H1 (cell line): ENCODE measurements at regions not wholly inside any gene's neighbourhood (a gene's known extent, or its start where the extent isn't known, plus 50 kb on each side); places are given as distances from the start of the nearest gene placed in this dataset.

Source experiments
- CTCF ChIA-PET: fragments of 300-600 bp; sonication (Branson Sonifier 250); formaldehyde crosslinking; loops from one replicate; lab custom pipeline; 2021; ENCODE audit not compliant: partially characterized antibody; lab: Charles Lee
- POLR2A ChIA-PET: fragments of 300-600 bp; sonication (Branson Sonifier 250); formaldehyde crosslinking; loops from one replicate; lab custom pipeline; 2021; ENCODE audit warnings: inconsistent platforms; ENCODE audit not compliant: partially characterized antibody; lab: Charles Lee
- DNase-seq, 2 experiments: peaks; one replicate each; pipeline versions ENCODE4 v3.0.0 to v3.0.0-alpha.2; 2010 to 2022; ENCODE audit warnings: low spot score in 2 of 2, low read depth in 1 of 2, mixed read lengths in 1 of 2
- FAIRE-seq: peaks from 2 replicates; lab custom pipeline; 2011; peaks lifted over from hg19 to GRCh38; lab: Jason Lieb, UNC
- H2AFZ ChIP-seq: 2 replicates; pipeline ENCODE4 v1.8.1; 2012; ENCODE audit warnings: low read length, inconsistent platforms
- H2AK5ac ChIP-seq: 2 replicates; pipeline ENCODE4 v1.6.1; 2013; ENCODE audit warnings: low read depth, low read length
- H2BK120ac ChIP-seq: replicated peaks from 2 replicates; pipeline ENCODE3; 2013; ENCODE audit warnings: low read depth, low read length, inconsistent platforms
- H2BK12ac ChIP-seq: 2 replicates; pipeline ENCODE4 v1.6.1; 2013; ENCODE audit warnings: low read depth, low read length
- H2BK15ac ChIP-seq: 2 replicates; pipeline ENCODE4 v1.6.1; 2013; ENCODE audit warnings: low read length
- H2BK20ac ChIP-seq: 2 replicates; pipeline ENCODE4 v1.6.1; 2013; ENCODE audit warnings: low read length
- H2BK5ac ChIP-seq: 2 replicates; pipeline ENCODE4 v1.6.1; 2013; ENCODE audit warnings: low read depth, low read length
- H3K14ac ChIP-seq: 2 replicates; pipeline ENCODE4 v1.6.1; 2013; ENCODE audit warnings: inconsistent platforms; ENCODE audit not compliant: insufficient read length
- H3K18ac ChIP-seq: 2 replicates; pipeline ENCODE4 v1.6.1; 2013; ENCODE audit warnings: low read length; ENCODE audit errors: extremely low read depth
- H3K23ac ChIP-seq: 2 replicates; pipeline ENCODE4 v1.6.1; 2013; ENCODE audit warnings: inconsistent platforms; ENCODE audit not compliant: insufficient read length
- H3K23me2 ChIP-seq: 2 replicates; pipeline ENCODE4 v1.6.1; 2013; ENCODE audit warnings: low read depth, low read length
- H3K27ac ChIP-seq: 2 replicates; pipeline ENCODE4 v1.6.1; 2011; ENCODE audit warnings: low read depth, low read length, inconsistent platforms
- H3K27me3 ChIP-seq, 4 experiments: replicated peaks in 1 of 4; 1 replicate in 1 of 4; 2 replicates in 3 of 4; pipeline versions ENCODE4 v1.6.1 to v1.8.1; 2011 to 2013; ENCODE audit warnings: low read length in 3 of 4, mild to moderate bottlenecking in 3 of 4, inconsistent platforms in 2 of 4, mixed read lengths in 2 of 4, moderate library complexity in 1 of 4; ENCODE audit not compliant: control insufficient read depth in 3 of 4, insufficient read depth in 3 of 4; ENCODE audit errors: extremely low read depth in 1 of 4
- H3K36me3 ChIP-seq, 4 experiments: 2 replicates each; pipeline versions ENCODE4 v1.6.1 to v1.8.1; 2011 to 2013; ENCODE audit warnings: mild to moderate bottlenecking in 4 of 4, low read length in 3 of 4, moderate library complexity in 2 of 4, control low read depth in 1 of 4, inconsistent platforms in 1 of 4; ENCODE audit not compliant: insufficient read depth in 4 of 4, control insufficient read depth in 2 of 4
- H3K4ac ChIP-seq: replicated peaks from 2 replicates; pipeline ENCODE3; 2013; ENCODE audit warnings: low read length, low read depth, mixed read lengths, inconsistent platforms; ENCODE audit not compliant: insufficient read length
- H3K4me1 ChIP-seq, 4 experiments: replicated peaks in 1 of 4; 1 replicate in 1 of 4; 2 replicates in 3 of 4; pipeline versions ENCODE4 v1.6.1 to v1.8.1; 2011 to 2013; ENCODE audit warnings: low read length in 3 of 4, inconsistent platforms in 2 of 4, mixed read lengths in 1 of 4; ENCODE audit not compliant: insufficient read depth in 4 of 4, control insufficient read depth in 3 of 4
- H3K4me2 ChIP-seq, 2 experiments: 2 replicates each; pipeline versions ENCODE4 v1.6.1 to v1.8.1; 2011 to 2013; ENCODE audit warnings: low read depth in 2 of 2, low read length in 2 of 2, control low read depth in 1 of 2, inconsistent platforms in 1 of 2, mild to moderate bottlenecking in 1 of 2; ENCODE audit not compliant: insufficient read depth in 1 of 2
- H3K4me3 ChIP-seq, 4 experiments: fragments of 200-600, 300-600 bp in 1 of 4; sonication (generic), shearing (Covaris generic), sonication (Bioruptor Twin) in 1 of 4; 2 replicates each; pipeline versions ENCODE4 v1.5.1 to v1.8.1; 2011 to 2016; ENCODE audit warnings: low read length in 4 of 4, low read depth in 3 of 4, control low read depth in 2 of 4, inconsistent platforms in 2 of 4, mild to moderate bottlenecking in 2 of 4, mixed read lengths in 1 of 4, moderate library complexity in 1 of 4; ENCODE audit not compliant: insufficient read depth in 2 of 4; ENCODE audit errors: extremely low read depth in 1 of 4
- H3K56ac ChIP-seq: replicated peaks from 2 replicates; pipeline ENCODE3; 2013; ENCODE audit warnings: low read depth, mild to moderate bottlenecking, mixed read lengths, low read length, inconsistent platforms; ENCODE audit not compliant: insufficient read length
- H3K79me1 ChIP-seq: 2 replicates; pipeline ENCODE4 v1.6.1; 2013; ENCODE audit warnings: low read depth, low read length, control low read depth
- H3K79me2 ChIP-seq, 2 experiments: 2 replicates each; pipeline versions ENCODE4 v1.6.1 to v1.8.1; 2012 to 2013; ENCODE audit warnings: low read length in 2 of 2, mild to moderate bottlenecking in 2 of 2, inconsistent platforms in 1 of 2; ENCODE audit not compliant: insufficient read depth in 2 of 2, control insufficient read depth in 1 of 2
- H3K9ac ChIP-seq, 4 experiments: replicated peaks in 1 of 4; 1 replicate in 1 of 4; 2 replicates in 3 of 4; pipeline versions ENCODE4 v1.6.1 to v1.8.1; 2011 to 2013; ENCODE audit warnings: low read depth in 3 of 4, low read length in 3 of 4, control low read depth in 2 of 4, mild to moderate bottlenecking in 2 of 4, moderate library complexity in 2 of 4, inconsistent platforms in 1 of 4; ENCODE audit errors: extremely low read depth in 1 of 4
- H3K9me3 ChIP-seq, 2 experiments: 2 replicates each; pipeline versions ENCODE4 v1.6.1 to v1.8.1; 2012 to 2013; ENCODE audit warnings: mild to moderate bottlenecking in 2 of 2, moderate library complexity in 2 of 2, control low read depth in 1 of 2, inconsistent platforms in 1 of 2, low read depth in 1 of 2, low read length in 1 of 2, mixed read lengths in 1 of 2; ENCODE audit not compliant: insufficient read depth in 2 of 2
- H4K20me1 ChIP-seq, 2 experiments: replicated peaks in 1 of 2; 2 replicates each; pipeline versions ENCODE3 to v1.8.1; 2011 to 2013; ENCODE audit warnings: inconsistent platforms in 2 of 2, low read length in 2 of 2, mild to moderate bottlenecking in 1 of 2; ENCODE audit not compliant: insufficient read depth in 2 of 2, control insufficient read depth in 1 of 2
- H4K5ac ChIP-seq: 2 replicates; pipeline ENCODE4 v1.6.1; 2013; ENCODE audit warnings: low read length, low read depth, mixed read lengths, inconsistent platforms; ENCODE audit not compliant: insufficient read length
- H4K8ac ChIP-seq: 2 replicates; pipeline ENCODE4 v1.8.0; 2013; ENCODE audit warnings: mild to moderate bottlenecking, moderate library complexity, low read length, inconsistent platforms; ENCODE audit not compliant: insufficient read depth; ENCODE audit errors: extremely low read depth
- H4K91ac ChIP-seq: replicated peaks from 2 replicates; pipeline ENCODE3; 2013; ENCODE audit warnings: low read length, mixed read lengths, inconsistent platforms; ENCODE audit not compliant: insufficient read length
- CTCF ChIP-seq, 3 experiments: IDR thresholded peaks; 1 replicate in 2 of 3; 2 replicates in 1 of 3; pipeline versions ENCODE4 v1.5.1 to v1.6.1; 2011; ENCODE audit warnings: low read length in 3 of 3, mild to moderate bottlenecking in 3 of 3, inconsistent platforms in 2 of 3, low read depth in 1 of 3, moderate library complexity in 1 of 3; ENCODE audit not compliant: insufficient read depth in 1 of 3; ENCODE audit errors: control extremely low read depth in 1 of 3
- HDAC6 ChIP-seq: IDR thresholded peaks from one replicate; pipeline ENCODE4 v1.7.1; 2012; ENCODE audit warnings: low read depth, mild to moderate bottlenecking, inconsistent platforms, low read length, moderate library complexity
- JUN ChIP-seq: IDR thresholded peaks from 2 replicates; pipeline ENCODE4 v1.6.1; 2011; ENCODE audit warnings: low read depth, mild to moderate bottlenecking, improper control_type of control experiment, low read length
- POLR2A ChIP-seq, 2 experiments: IDR thresholded peaks; 1 replicate in 1 of 2; 2 replicates in 1 of 2; pipeline ENCODE4 v1.6.1; 2011; ENCODE audit warnings: low read depth in 2 of 2, low read length in 2 of 2, mild to moderate bottlenecking in 2 of 2; ENCODE audit errors: control extremely low read depth in 1 of 2
- POLR2AphosphoS5 ChIP-seq: IDR thresholded peaks from 2 replicates; pipeline ENCODE4 v1.6.1; 2011; ENCODE audit warnings: low read depth, low read length
- RAD21 ChIP-seq, 2 experiments: IDR thresholded peaks in 1 of 2; conservative IDR thresholded peaks in 1 of 2; 2 replicates each; pipeline ENCODE4 v1.6.1; 2011; ENCODE audit warnings: low read depth in 2 of 2, low read length in 2 of 2, improper control_type of control experiment in 1 of 2, inconsistent platforms in 1 of 2, mild to moderate bottlenecking in 1 of 2, moderate library complexity in 1 of 2
- RNF2 ChIP-seq: fragments of 200-900, 300-1000 bp; sonication (generic); IDR thresholded peaks from 2 replicates; pipeline ENCODE4 v1.7.1; 2016; ENCODE audit warnings: borderline replicate concordance, low read depth, mild to moderate bottlenecking, antibody characterized with exemption, low read length; ENCODE audit not compliant: poor library complexity, severe bottlenecking; ENCODE audit errors: missing control alignments
- SP4 ChIP-seq: IDR thresholded peaks from 2 replicates; pipeline ENCODE4 v1.6.1; 2012; ENCODE audit warnings: low read length, inconsistent platforms
- TAF1 ChIP-seq: IDR thresholded peaks from 2 replicates; pipeline ENCODE4 v1.6.1; 2011; ENCODE audit warnings: mild to moderate bottlenecking, low read depth, low read length
- USF2 ChIP-seq: IDR thresholded peaks from 2 replicates; pipeline ENCODE4 v1.6.1; 2011; ENCODE audit warnings: low read length, improper control_type of control experiment
- YY1 ChIP-seq: IDR thresholded peaks from 2 replicates; pipeline ENCODE4 v1.6.1; 2011; ENCODE audit warnings: low read depth, mild to moderate bottlenecking, low read length
- WGBS, 2 experiments: shearing (Covaris generic) in 1 of 2; methylation state at CpG; one replicate each; pipeline versions ENCODE4 v1.1.6 to v1.1.7; 2013 to 2015; ENCODE audit warnings: low lambda C conversion rate in 2 of 2, mixed read lengths in 2 of 2, inconsistent platforms in 1 of 2, low coverage in 1 of 2, missing lambda C conversion rate in 1 of 2; ENCODE audit not compliant: insufficient replicate concordance in 2 of 2, insufficient coverage in 1 of 2, insufficient read length in 1 of 2; ENCODE audit errors: extremely low coverage in 1 of 2, missing lambda C conversion rate in 1 of 2; 5-methylcytosine and 5-hydroxymethylcytosine counted together

GRCh38 chr6:112470376-112470775, 123.2 kb downstream of the RFPL4B start:
- ChIA-PET POLR2A (no interaction called here), CTCF (no interaction called here)
- H3K23ac ChIP-seq: no peak overlapping the region
- no peak for TF ChIP-seq JUN
- no peak for TF ChIP-seq HDAC6
- TF ChIP-seq TAF1: no peak
- TF ChIP-seq CTCF (IDR thresholded peaks at IDR 0.05; ENCODE audit: control extremely low read depth in 1 of 3, insufficient read depth in 1 of 3, low read depth in 1 of 3, low read length in 3 of 3): no peak
- no peak for TF ChIP-seq RNF2
- TF ChIP-seq SP4: no peak
- TF ChIP-seq RAD21 (IDR thresholded peaks at IDR 0.05 in 1 of 2, conservative IDR thresholded peaks at IDR 0.05 in 1 of 2; ENCODE audit: low read depth in 2 of 2, low read length in 2 of 2): no peak
- no peak for TF ChIP-seq YY1
- no peak for TF ChIP-seq POLR2AphosphoS5
- TF ChIP-seq USF2: no peak
- no peak for TF ChIP-seq POLR2A (IDR thresholded peaks at IDR 0.05; ENCODE audit: control extremely low read depth in 1 of 2, low read depth in 2 of 2, low read length in 2 of 2)

More at GRCh38 chr6:112470376-112470775, 123.2 kb downstream of the RFPL4B start:
- Histone ChIP-seq H2BK12ac (no peak overlapping the region), H3K9ac (no peak overlapping the region), H4K20me1 (no peaks in the 10 kb centered on the region), H2AFZ (no peak overlapping the region), H2BK120ac (no peak overlapping the region), H3K4me3 (no peak overlapping the region), H3K18ac (no peak overlapping the region), H2AK5ac (no peak overlapping the region), H3K14ac (no peak overlapping the region), H3K4me2 (no peak overlapping the region), H4K91ac (no peak overlapping the region), H3K4me1 (no peaks in the 10 kb centered on the region), H2BK15ac (no peak overlapping the region), H2BK20ac (no peak overlapping the region), H3K4ac (no peak overlapping the region), H3K79me2 (no peaks in the 10 kb centered on the region), H3K9me3 (no peaks in the 10 kb centered on the region), H3K79me1 (no peaks in the 10 kb centered on the region), H4K8ac (no peak overlapping the region), H3K36me3 (no peaks in the 10 kb centered on the region), H3K23me2 (no peaks in the 10 kb centered on the region), H3K27ac (no peak overlapping the region), H3K56ac (no peak overlapping the region), H4K5ac (no peak overlapping the region), H3K27me3 (peaks cover 0 to 1% (median 0%) of the 10 kb centered on the region in 4 experiments; a peak in 1 of 7 replicates), H2BK5ac (no peak overlapping the region)
- no peak for DNase-seq
- no peak for FAIRE-seq
- 94% methylated on average over 4 of the region's 4 CpGs; no CpG with 5 or more reads in 1 of the 2 experiments for WGBS, 2 experiments
